ENCODE measurements at regions not wholly inside any gene's neighbourhood (a gene's known extent, or its start where the extent isn't known, plus 50 kb on each side); places are given as distances from the start of the nearest gene placed in this dataset.

DNA sequence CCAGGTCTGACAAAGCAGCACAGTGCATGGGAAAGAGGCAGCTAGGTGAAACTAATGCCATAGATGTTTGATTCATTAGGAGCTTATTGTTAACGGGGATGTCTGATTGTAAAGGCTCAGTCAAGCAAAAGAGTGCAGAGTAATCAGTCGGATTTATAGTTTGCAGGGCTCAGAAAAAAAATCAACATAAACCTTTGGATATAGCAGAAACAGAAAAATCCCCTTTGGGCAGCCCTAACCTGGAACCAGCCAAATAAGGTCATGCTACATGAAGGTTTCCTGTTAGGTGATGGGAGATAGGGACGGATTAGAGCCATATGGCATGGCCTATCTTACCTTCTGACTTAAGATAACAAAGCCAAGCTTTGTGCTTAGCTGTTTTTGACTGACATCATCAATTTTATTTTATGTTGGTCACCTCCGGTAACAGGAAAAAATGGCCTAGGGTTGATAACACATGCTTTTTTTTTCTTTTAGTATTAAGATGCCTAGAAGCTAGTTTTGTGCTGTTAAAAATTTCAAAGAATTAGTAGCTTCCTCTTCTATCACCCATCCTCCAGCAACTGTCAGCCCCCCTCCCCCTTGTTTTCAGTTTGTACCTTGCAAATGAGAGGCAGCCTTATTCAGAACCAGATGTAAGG is 60.7 kb upstream of the ZEB2 start:
- peak in 1 of 2 experiments; percentile 47 for DNase-seq (ENCODE audit: low read depth in 1 of 2, low spot score in 1 of 2)
- H3K27me3 ChIP-seq (ENCODE audit: insufficient read depth, poor library complexity, severe bottlenecking), result no peaks in the 10 kb centered on the region
- H3K27ac ChIP-seq (replicated peaks), result no peak overlapping the region
- no peak overlapping the region for H3K4me3 ChIP-seq (replicated peaks; ENCODE audit: insufficient read depth, low read length)
- TF ChIP-seq CTCF (IDR thresholded peaks at IDR 0.05; ENCODE audit: insufficient read depth, low read length), result no peak
- TF ChIP-seq GABPA (IDR thresholded peaks at IDR 0.05; ENCODE audit: low read depth), result no peak
- no peak for TF ChIP-seq POLR2AphosphoS5 (IDR thresholded peaks at IDR 0.05; ENCODE audit: low read depth)
- no peak for TF ChIP-seq REST (IDR thresholded peaks at IDR 0.05; ENCODE audit: insufficient replicate concordance, low read depth)
- no peak for TF ChIP-seq SPI1 (IDR thresholded peaks at IDR 0.05; ENCODE audit: borderline replicate concordance, low read depth)

DNA sequence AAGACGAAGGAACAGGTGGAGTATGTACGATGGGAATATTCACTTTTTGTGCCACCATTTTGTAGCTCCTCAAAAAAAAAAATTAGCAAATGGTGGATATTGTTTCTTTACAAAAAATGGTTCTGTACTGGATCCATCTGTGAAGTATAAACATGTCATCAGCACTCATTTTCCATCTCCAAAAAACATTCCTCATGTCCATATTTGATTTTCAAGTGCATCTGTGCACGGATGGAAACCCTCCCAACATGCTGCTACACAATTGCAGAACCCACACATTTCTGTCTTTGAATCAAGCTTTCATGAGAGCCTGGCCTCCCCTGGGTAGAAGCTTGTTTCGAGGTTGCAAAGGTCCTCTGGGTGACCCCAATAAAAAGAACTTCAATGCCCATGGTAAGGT is 59.6 kb upstream of the ZEB2 start:
- H3K27ac ChIP-seq (replicated peaks), result no peak overlapping the region
- TF ChIP-seq CTCF (IDR thresholded peaks at IDR 0.05; ENCODE audit: insufficient read depth, low read length), result no peak
- no peak for TF ChIP-seq REST (IDR thresholded peaks at IDR 0.05; ENCODE audit: insufficient replicate concordance, low read depth)
- TF ChIP-seq SPI1 (IDR thresholded peaks at IDR 0.05; ENCODE audit: borderline replicate concordance, low read depth), result no peak
- no peak for DNase-seq (ENCODE audit: low read depth in 1 of 2, low spot score in 1 of 2)

DNA sequence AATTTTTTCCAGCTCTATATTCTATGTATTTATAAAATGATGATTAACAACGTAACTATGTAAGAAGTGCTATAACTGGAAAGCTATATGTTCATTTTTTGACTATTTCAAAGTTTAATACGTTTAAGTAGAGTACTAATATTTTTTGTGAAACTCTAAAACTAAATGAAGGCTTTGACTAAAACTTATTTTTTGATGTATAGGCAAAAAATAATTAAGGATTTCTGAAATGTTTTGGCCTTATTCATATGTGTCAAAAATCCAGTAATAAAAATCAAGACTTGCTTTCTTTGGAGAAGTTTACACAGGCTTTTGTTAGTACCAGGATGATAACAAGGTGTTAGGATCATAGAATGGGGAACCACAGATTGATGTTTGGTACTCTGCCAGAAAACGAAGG is 58.2 kb upstream of the ZEB2 start:
- Histone ChIP-seq H3K4me3 (replicated peaks; ENCODE audit: insufficient read depth, low read length) (no peak overlapping the region), H3K27ac (replicated peaks) (no peak overlapping the region), H3K27me3 (ENCODE audit: insufficient read depth, poor library complexity, severe bottlenecking) (no peaks in the 10 kb centered on the region)
- DNase-seq (ENCODE audit: low read depth in 1 of 2, low spot score in 1 of 2), result no peak
- TF ChIP-seq POLR2AphosphoS5 (IDR thresholded peaks at IDR 0.05; ENCODE audit: low read depth) (no peak), CTCF (IDR thresholded peaks at IDR 0.05; ENCODE audit: insufficient read depth, low read length) (no peak), SPI1 (IDR thresholded peaks at IDR 0.05; ENCODE audit: borderline replicate concordance, low read depth) (no peak), GABPA (IDR thresholded peaks at IDR 0.05; ENCODE audit: low read depth) (no peak), REST (IDR thresholded peaks at IDR 0.05; ENCODE audit: insufficient replicate concordance, low read depth) (no peak)

More for the DNA sequence above, 59.6 kb upstream of the ZEB2 start:
- no peak overlapping the region for H3K4me3 ChIP-seq (replicated peaks; ENCODE audit: insufficient read depth, low read length)
- no peaks in the 10 kb centered on the region for H3K27me3 ChIP-seq (ENCODE audit: insufficient read depth, poor library complexity, severe bottlenecking)

Measured in HL-60 (cell line).